ENCODE measurements at regions not wholly inside any gene's neighbourhood (a gene's known extent, or its start where the extent isn't known, plus 50 kb on each side); places are given as distances from the start of the nearest gene placed in this dataset.

DNA sequence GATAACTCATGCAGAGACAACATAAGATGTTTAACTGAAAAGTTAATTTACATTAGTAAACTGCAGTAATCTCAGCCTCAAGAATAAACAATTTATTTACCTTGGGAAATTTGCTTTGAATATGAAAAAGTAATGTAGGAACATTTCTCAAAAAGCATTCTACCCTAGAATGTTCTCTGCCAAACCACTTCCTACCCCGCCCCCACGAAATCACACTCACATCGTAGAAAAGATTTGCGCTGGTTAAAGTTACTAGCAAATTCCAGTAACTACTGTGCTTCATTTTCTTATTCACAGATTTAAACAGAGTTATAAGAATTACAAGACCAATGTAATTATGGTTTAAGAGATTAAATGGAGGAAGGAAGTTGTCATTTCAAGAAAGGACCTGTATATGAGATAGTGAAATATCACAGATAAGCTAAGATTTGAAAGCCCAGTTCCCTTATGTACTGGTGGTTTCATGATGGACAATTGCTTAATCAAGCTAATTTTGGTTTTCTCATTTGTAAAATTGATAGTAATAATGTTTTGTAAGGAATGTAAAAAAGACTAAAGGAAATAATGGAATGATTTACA is 175.4 kb downstream of the GNAI1 start:
- TF ChIP-seq, protein P1, sequence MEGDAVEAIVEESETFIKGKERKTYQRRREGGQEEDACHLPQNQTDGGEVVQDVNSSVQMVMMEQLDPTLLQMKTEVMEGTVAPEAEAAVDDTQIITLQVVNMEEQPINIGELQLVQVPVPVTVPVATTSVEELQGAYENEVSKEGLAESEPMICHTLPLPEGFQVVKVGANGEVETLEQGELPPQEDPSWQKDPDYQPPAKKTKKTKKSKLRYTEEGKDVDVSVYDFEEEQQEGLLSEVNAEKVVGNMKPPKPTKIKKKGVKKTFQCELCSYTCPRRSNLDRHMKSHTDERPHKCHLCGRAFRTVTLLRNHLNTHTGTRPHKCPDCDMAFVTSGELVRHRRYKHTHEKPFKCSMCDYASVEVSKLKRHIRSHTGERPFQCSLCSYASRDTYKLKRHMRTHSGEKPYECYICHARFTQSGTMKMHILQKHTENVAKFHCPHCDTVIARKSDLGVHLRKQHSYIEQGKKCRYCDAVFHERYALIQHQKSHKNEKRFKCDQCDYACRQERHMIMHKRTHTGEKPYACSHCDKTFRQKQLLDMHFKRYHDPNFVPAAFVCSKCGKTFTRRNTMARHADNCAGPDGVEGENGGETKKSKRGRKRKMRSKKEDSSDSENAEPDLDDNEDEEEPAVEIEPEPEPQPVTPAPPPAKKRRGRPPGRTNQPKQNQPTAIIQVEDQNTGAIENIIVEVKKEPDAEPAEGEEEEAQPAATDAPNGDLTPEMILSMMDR (IDR thresholded peaks at IDR 0.05; ENCODE audit: borderline replicate concordance, extremely low read depth, low read length, poor library complexity, severe bottlenecking), result no peak
- TF ChIP-seq EZH2 (IDR thresholded peaks at IDR 0.05; ENCODE audit: borderline replicate concordance, low read depth, low read length, severe bottlenecking), result no peak
- ATAC-seq (ENCODE audit: insufficient read depth, low read depth), result no peak
- H3K79me2 ChIP-seq (ENCODE audit: insufficient read depth, low read length), result no peaks in the 10 kb centered on the region

DNA sequence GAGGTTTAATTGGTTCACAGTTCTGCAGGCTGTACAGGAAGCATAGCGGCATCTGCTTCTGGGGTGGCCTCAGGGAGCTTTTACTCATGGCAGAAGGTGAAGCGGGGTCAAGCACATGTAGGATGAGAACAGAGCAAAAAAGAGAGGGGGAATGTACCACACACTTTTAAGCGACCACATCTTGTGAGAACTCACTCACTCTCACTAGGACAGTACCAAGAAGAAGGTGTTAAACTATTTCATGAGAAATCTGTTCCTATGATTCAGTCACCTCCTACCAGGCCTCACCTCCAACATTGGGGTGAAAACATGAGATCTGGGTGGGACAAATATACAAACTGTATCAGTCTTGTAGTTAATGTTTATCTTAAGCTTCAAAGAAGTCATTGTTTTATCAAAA is 174.7 kb downstream of the GNAI1 start:
- H3K9ac ChIP-seq (ENCODE audit: low read depth, low read length), result no peak overlapping the region
- H3K27ac ChIP-seq (ENCODE audit: low read length), result no peak overlapping the region
- no peak for ATAC-seq (ENCODE audit: insufficient read depth, low read depth)
- H3K9me3 ChIP-seq (ENCODE audit: insufficient read depth, low read length, severe bottlenecking), result no peaks in the 10 kb centered on the region
- no peaks in the 10 kb centered on the region for H3K36me3 ChIP-seq (ENCODE audit: insufficient read depth, low read length)
- no peak for DNase-seq
- no peak overlapping the region for H3K4me3 ChIP-seq (ENCODE audit: low read depth in 1 of 2, low read length in 2 of 2)
- TF ChIP-seq, protein P1 (IDR thresholded peaks at IDR 0.05; ENCODE audit: borderline replicate concordance, extremely low read depth, low read length, poor library complexity, severe bottlenecking), result no peak
- TF ChIP-seq EZH2 (IDR thresholded peaks at IDR 0.05; ENCODE audit: borderline replicate concordance, low read depth, low read length, severe bottlenecking), result no peak
- no peaks in the 10 kb centered on the region for H3K27me3 ChIP-seq (ENCODE audit: insufficient read depth, low read length, poor library complexity)
- no peaks in the 10 kb centered on the region for H3K79me2 ChIP-seq (ENCODE audit: insufficient read depth, low read length)
- H3K4me2 ChIP-seq (ENCODE audit: insufficient read depth, low read length), result no peak overlapping the region
- H2AFZ ChIP-seq (ENCODE audit: low read depth, low read length), result no peak overlapping the region
- H3K4me1 ChIP-seq (ENCODE audit: insufficient read depth, low read length), result no peaks in the 10 kb centered on the region
- H4K20me1 ChIP-seq (ENCODE audit: insufficient read depth, low read length), result no peaks in the 10 kb centered on the region

More for the DNA sequence above, 175.4 kb downstream of the GNAI1 start:
- Histone ChIP-seq H3K27me3 (ENCODE audit: insufficient read depth, low read length, poor library complexity) (no peaks in the 10 kb centered on the region), H4K20me1 (ENCODE audit: insufficient read depth, low read length) (no peaks in the 10 kb centered on the region), H3K4me3 (ENCODE audit: low read depth in 1 of 2, low read length in 2 of 2) (no peak overlapping the region), H3K9ac (ENCODE audit: low read depth, low read length) (no peak overlapping the region), H3K4me1 (ENCODE audit: insufficient read depth, low read length) (no peaks in the 10 kb centered on the region), H3K4me2 (ENCODE audit: insufficient read depth, low read length) (no peak overlapping the region), H3K27ac (ENCODE audit: low read length) (no peak overlapping the region), H3K36me3 (ENCODE audit: insufficient read depth, low read length) (no peaks in the 10 kb centered on the region), H3K9me3 (ENCODE audit: insufficient read depth, low read length, severe bottlenecking) (no peaks in the 10 kb centered on the region), H2AFZ (ENCODE audit: low read depth, low read length) (no peak overlapping the region)
- no peak for DNase-seq

DNA sequence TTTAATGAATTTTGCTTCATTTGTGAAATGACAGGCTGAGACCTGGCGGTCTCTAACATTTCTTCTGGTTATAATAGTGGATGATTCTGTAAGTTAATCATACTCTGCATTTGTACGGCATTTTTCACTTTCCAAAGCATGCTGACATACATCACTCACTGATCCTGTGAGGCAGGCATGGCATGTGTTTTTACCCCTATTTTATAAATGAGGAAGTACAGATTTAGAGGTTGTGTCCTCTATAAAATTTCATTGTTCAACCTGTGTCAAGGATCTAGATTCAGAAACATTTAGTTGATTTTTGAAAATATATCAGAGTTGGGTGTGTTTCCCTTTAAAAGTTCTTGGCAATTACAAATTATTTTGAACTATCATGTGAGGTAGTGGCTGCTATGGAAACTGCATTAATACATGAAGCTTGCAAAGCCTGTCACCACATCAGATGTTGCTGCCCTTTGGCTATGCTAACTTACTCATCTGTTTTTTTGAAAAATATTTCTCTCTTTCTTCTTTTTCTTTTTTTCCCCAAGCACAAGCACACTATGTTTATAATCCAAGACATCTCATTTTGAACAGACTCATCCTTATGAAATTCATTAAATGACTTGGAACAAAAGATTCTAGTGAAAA is 172.7 kb downstream of the GNAI1 start:
- Histone ChIP-seq H2AFZ (ENCODE audit: low read depth, low read length) (no peak overlapping the region), H3K9me3 (ENCODE audit: insufficient read depth, low read length, severe bottlenecking) (no peaks in the 10 kb centered on the region), H3K36me3 (ENCODE audit: insufficient read depth, low read length) (no peaks in the 10 kb centered on the region), H3K27ac (ENCODE audit: low read length) (no peak overlapping the region), H3K4me3 (ENCODE audit: low read depth in 1 of 2, low read length in 2 of 2) (no peak overlapping the region), H4K20me1 (ENCODE audit: insufficient read depth, low read length) (no peaks in the 10 kb centered on the region), H3K9ac (ENCODE audit: low read depth, low read length) (no peak overlapping the region), H3K4me1 (ENCODE audit: insufficient read depth, low read length) (no peaks in the 10 kb centered on the region), H3K27me3 (ENCODE audit: insufficient read depth, low read length, poor library complexity) (no peaks in the 10 kb centered on the region), H3K4me2 (ENCODE audit: insufficient read depth, low read length) (no peak overlapping the region), H3K79me2 (ENCODE audit: insufficient read depth, low read length) (no peaks in the 10 kb centered on the region)
- no peak for TF ChIP-seq EZH2 (IDR thresholded peaks at IDR 0.05; ENCODE audit: borderline replicate concordance, low read depth, low read length, severe bottlenecking)
- TF ChIP-seq, protein P1 (IDR thresholded peaks at IDR 0.05; ENCODE audit: borderline replicate concordance, extremely low read depth, low read length, poor library complexity, severe bottlenecking), result no peak
- no peak for DNase-seq
- ATAC-seq (ENCODE audit: insufficient read depth, low read depth), result no peak
